ENCODE measurements at regions not wholly inside any gene's neighbourhood (a gene's known extent, or its start where the extent isn't known, plus 50 kb on each side); places are given as distances from the start of the nearest gene placed in this dataset.
A peak's percentile ranks its signal among the peaks of the same experiment; 100 is the strongest.

GRCh38 chr2:188146888-188147287 lies 144.8 kb upstream of the GULP1 start:
- peak; percentile 34 for DNase-seq

- no peak for DNase-seq
Observed at GRCh38 chr2:188151670-188152069, 140.0 kb upstream of the GULP1 start.

GRCh38 chr2:188158337-188159100 lies 133.2 kb upstream of the GULP1 start:
- peak; percentile 50 for DNase-seq

- peak; percentile 15 for DNase-seq
Observed at GRCh38 chr2:188159484-188159883, 132.2 kb upstream of the GULP1 start.

- no peak for DNase-seq
Observed at GRCh38 chr2:188170356-188170755, 121.3 kb upstream of the GULP1 start.

GRCh38 chr2:188176620-188177019 lies 115.1 kb upstream of the GULP1 start:
- no peak for DNase-seq

GRCh38 chr2:188181067-188181838 lies 110.4 kb upstream of the GULP1 start:
- DNase-seq = no peak

GRCh38 chr2:188181884-188182283 lies 109.8 kb upstream of the GULP1 start:
- DNase-seq = no peak

- no peak for DNase-seq
Observed at GRCh38 chr2:188187726-188188125, 103.9 kb upstream of the GULP1 start.

GRCh38 chr2:188189356-188189755 lies 102.3 kb upstream of the GULP1 start:
- DNase-seq = peak; percentile 8

- DNase-seq = no peak
Observed at GRCh38 chr2:188193230-188193629, 98.4 kb upstream of the GULP1 start.

GRCh38 chr2:188196343-188197008 lies 95.2 kb upstream of the GULP1 start:
- DNase-seq = peak; percentile 22

- DNase-seq = peak; percentile 93
Observed at GRCh38 chr2:188199716-188200128, 92.0 kb upstream of the GULP1 start.

- no peak for DNase-seq
Observed at GRCh38 chr2:188201639-188202038, 90.0 kb upstream of the GULP1 start.

- DNase-seq = no peak
Observed at GRCh38 chr2:188202777-188203176, 88.9 kb upstream of the GULP1 start.

GRCh38 chr2:188203776-188204175 lies 87.9 kb upstream of the GULP1 start:
- DNase-seq = no peak

GRCh38 chr2:188204824-188205223 lies 86.8 kb upstream of the GULP1 start:
- DNase-seq = no peak

- DNase-seq = no peak
Observed at GRCh38 chr2:188207554-188207953, 84.1 kb upstream of the GULP1 start.

- DNase-seq = no peak
Observed at GRCh38 chr2:188209218-188209617, 82.5 kb upstream of the GULP1 start.

GRCh38 chr2:188217264-188217663 lies 74.4 kb upstream of the GULP1 start:
- no peak for DNase-seq

- no peak for DNase-seq
Observed at GRCh38 chr2:188219541-188219940, 72.1 kb upstream of the GULP1 start.

GRCh38 chr2:188220535-188220934 lies 71.1 kb upstream of the GULP1 start:
- DNase-seq = no peak

GRCh38 chr2:188227713-188228112 lies 64.0 kb upstream of the GULP1 start:
- DNase-seq = no peak

All from fibroblast of skin of back (primary cell).